BJ (cell line): ENCODE measurements at regions not wholly inside any gene's neighbourhood (a gene's known extent, or its start where the extent isn't known, plus 50 kb on each side); places are given as distances from the start of the nearest gene placed in this dataset.
A peak's percentile ranks its signal among the peaks of the same experiment; 100 is the strongest.

ENCODE experiments used
- CTCF ChIA-PET: fragments of 350-600 bp; formaldehyde crosslinking; extraction: SDS; loops from one replicate; lab custom pipeline; 2021; ENCODE audit warnings: antibody characterized with exemption, inconsistent platforms; lab: Yijun Ruan, JAX
- POLR2A ChIA-PET: fragments of 300-600 bp; sonication (Branson Sonifier 250); formaldehyde crosslinking; extraction: SDS; loops from one replicate; lab custom pipeline; 2021; ENCODE audit warnings: antibody characterized with exemption; lab: Charles Lee
- DNase-seq: peaks from one replicate; pipeline ENCODE4 v3.0.0-alpha.2; 2011; ENCODE audit warnings: low read depth
- H3K27me3 ChIP-seq: 2 replicates; pipeline ENCODE4 v1.6.0; 2011; ENCODE audit warnings: low read length; ENCODE audit not compliant: control insufficient read depth, insufficient read depth
- H3K36me3 ChIP-seq: 2 replicates; pipeline ENCODE4 v1.5.1; 2011; ENCODE audit warnings: low read length; ENCODE audit not compliant: control insufficient read depth, insufficient read depth
- H3K4me3 ChIP-seq: 2 replicates; pipeline ENCODE4 v1.5.1; 2011; ENCODE audit warnings: low read depth, mild to moderate bottlenecking, control low read depth, low read length
- CTCF ChIP-seq: IDR thresholded peaks from 2 replicates; pipeline ENCODE4 v1.5.1; 2011; ENCODE audit warnings: low read depth, mild to moderate bottlenecking, control low read depth, inconsistent platforms, low read length, moderate library complexity; ENCODE audit not compliant: insufficient read depth

GRCh38 chr6:9257215-9257614 is 821.9 kb upstream of the SLC35B3 start:
- Histone ChIP-seq H3K27me3 (no peaks in the 10 kb centered on the region), H3K36me3 (no peaks in the 10 kb centered on the region), H3K4me3 (no peak overlapping the region)
- DNase-seq, result no peak
- TF ChIP-seq CTCF, result no peak
- POLR2A ChIA-PET, result no interaction called here
- CTCF ChIA-PET, result no interaction called here

GRCh38 chr6:9254251-9254650 is 818.9 kb upstream of the SLC35B3 start:
- H3K4me3 ChIP-seq, result no peak overlapping the region
- no peak for DNase-seq
- ChIA-PET POLR2A (no interaction called here), CTCF (no interaction called here)
- no peak for TF ChIP-seq CTCF
- H3K27me3 ChIP-seq, result no peaks in the 10 kb centered on the region
- no peaks in the 10 kb centered on the region for H3K36me3 ChIP-seq

- Histone ChIP-seq H3K27me3 (no peaks in the 10 kb centered on the region), H3K36me3 (no peaks in the 10 kb centered on the region), H3K4me3 (no peak overlapping the region)
- no peak for DNase-seq
- TF ChIP-seq CTCF, result no peak
- CTCF ChIA-PET, result interaction anchor here (0.8 to 1.5 kb wide), 3 partner anchors 270 to 1177 kb away, joined by 3 to 5 read pairs (median 4); partner anchors contain the start of gene TFAP2A
- POLR2A ChIA-PET, result no interaction called here
These were observed 817.5 kb upstream of the SLC35B3 start for GRCh38 chr6:9252799-9253198.

- no peak for DNase-seq
- TF ChIP-seq CTCF, result peak; percentile 60
- CTCF ChIA-PET, result interaction anchor here (0.7 to 1.4 kb wide), 4 partner anchors 14 to 1163 kb away, joined by 3 to 6 read pairs (median 4); no protein-coding TSS in a partner anchor
- H3K36me3 ChIP-seq, result no peaks in the 10 kb centered on the region
- no peak overlapping the region for H3K4me3 ChIP-seq
- POLR2A ChIA-PET, result no interaction called here
- H3K27me3 ChIP-seq, result no peaks in the 10 kb centered on the region
These were observed 815.5 kb upstream of the SLC35B3 start for GRCh38 chr6:9250852-9251251.

GRCh38 chr6:9248133-9248532 is 812.8 kb upstream of the SLC35B3 start:
- no peak for TF ChIP-seq CTCF
- no peaks in the 10 kb centered on the region for H3K27me3 ChIP-seq
- CTCF ChIA-PET, result no interaction called here
- POLR2A ChIA-PET, result no interaction called here
- H3K4me3 ChIP-seq, result no peak overlapping the region
- no peaks in the 10 kb centered on the region for H3K36me3 ChIP-seq
- DNase-seq, result no peak
